ENCODE measurements at regions not wholly inside any gene's neighbourhood (a gene's known extent, or its start where the extent isn't known, plus 50 kb on each side); places are given as distances from the start of the nearest gene placed in this dataset.

- TF ChIP-seq CTCF (IDR thresholded peaks at IDR 0.05) = no peak
- no peak for TF ChIP-seq POLR2A (IDR thresholded peaks at IDR 0.05)
These were observed 431.4 kb upstream of the AGTR1 start for GRCh38 chr3:148266341-148266740.

All from esophagus squamous epithelium (tissue), 4 donors.